Pulmonary artery endothelial cell (primary cell): ENCODE measurements at regions not wholly inside any gene's neighbourhood (a gene's known extent, or its start where the extent isn't known, plus 50 kb on each side); places are given as distances from the start of the nearest gene placed in this dataset.
"Not testable (repeated sequence)": the region's sequence is repeated elsewhere in the genome, so short reads cannot be mapped to it uniquely, and the experiment has no call there.

Source experiments
- DNase-seq: peaks from one replicate; pipeline ENCODE4 v3.0.0-alpha.2; 2011; ENCODE audit warnings: low read depth, low spot score

GRCh38 chr3:115204475-115204874, 57.4 kb upstream of the ZBTB20 start:
- DNase-seq: no peak

- no peak for DNase-seq
Measured at GRCh38 chr3:115208066-115208750, 61.1 kb upstream of the ZBTB20 start.

- no peak for DNase-seq
Measured at GRCh38 chr3:115211810-115212492, 64.9 kb upstream of the ZBTB20 start.

GRCh38 chr3:115212615-115213014, 65.5 kb upstream of the ZBTB20 start:
- DNase-seq: no peak

GRCh38 chr3:115213052-115213451, 66.0 kb upstream of the ZBTB20 start:
- not testable (repeated sequence) for DNase-seq

GRCh38 chr3:115217292-115217677, 70.2 kb upstream of the ZBTB20 start:
- DNase-seq: no peak

- peak; percentile 37 for DNase-seq
Measured at GRCh38 chr3:115217678-115218451, 70.8 kb upstream of the ZBTB20 start.

- no peak for DNase-seq
Measured at GRCh38 chr3:115218859-115219258, 71.8 kb upstream of the ZBTB20 start.

GRCh38 chr3:115224687-115225086, 77.6 kb upstream of the ZBTB20 start:
- no peak for DNase-seq

- no peak for DNase-seq
Measured at GRCh38 chr3:115226844-115227445, 79.9 kb upstream of the ZBTB20 start.

GRCh38 chr3:115227461-115227860, 80.4 kb upstream of the ZBTB20 start:
- no peak for DNase-seq

GRCh38 chr3:115228266-115228665, 81.2 kb upstream of the ZBTB20 start:
- DNase-seq: no peak

GRCh38 chr3:115232167-115232566, 85.1 kb upstream of the ZBTB20 start:
- no peak for DNase-seq

GRCh38 chr3:115233021-115233420, 85.9 kb upstream of the ZBTB20 start:
- DNase-seq: no peak

- DNase-seq: no peak
Measured at GRCh38 chr3:115236496-115236895, 89.4 kb upstream of the ZBTB20 start.

- DNase-seq: peak; percentile 99
Measured at GRCh38 chr3:115239717-115240116, 92.6 kb upstream of the ZBTB20 start.

- DNase-seq: no peak
Measured at GRCh38 chr3:115244350-115244749, 97.3 kb upstream of the ZBTB20 start.

- DNase-seq: peak; percentile 83
Measured at GRCh38 chr3:115245438-115245837, 98.3 kb upstream of the ZBTB20 start.

GRCh38 chr3:115245899-115246298, 98.8 kb upstream of the ZBTB20 start:
- no peak for DNase-seq

- no peak for DNase-seq
Measured at GRCh38 chr3:115246461-115247020, 99.5 kb upstream of the ZBTB20 start.

GRCh38 chr3:115248274-115248673, 101.2 kb upstream of the ZBTB20 start:
- no peak for DNase-seq

- DNase-seq: no peak
Measured at GRCh38 chr3:115251509-115251908, 104.4 kb upstream of the ZBTB20 start.
